ENCODE measurements at regions not wholly inside any gene's neighbourhood (a gene's known extent, or its start where the extent isn't known, plus 50 kb on each side); places are given as distances from the start of the nearest gene placed in this dataset.

GRCh38 chr7:124552217-124552616, 213.4 kb downstream of the GPR37 start:
- TF ChIP-seq CTCF (IDR thresholded peaks at IDR 0.05) (no peak), POLR2A (IDR thresholded peaks at IDR 0.05) (no peak)

Measured in lower leg skin (tissue), 3 donors.